ENCODE measurements at regions not wholly inside any gene's neighbourhood (a gene's known extent, or its start where the extent isn't known, plus 50 kb on each side); places are given as distances from the start of the nearest gene placed in this dataset.

- Histone ChIP-seq H3K36me3 (no peaks in the 10 kb centered on the region), H3K4me3 (no peak overlapping the region), H3K27ac (no peak overlapping the region), H3K9me3 (ENCODE audit: low read depth) (no peaks in the 10 kb centered on the region), H3K4me1 (ENCODE audit: low read depth) (no peaks in the 10 kb centered on the region), H3K27me3 (peaks cover 4% of the 10 kb centered on the region)
- no peak for DNase-seq (ENCODE audit: low read depth in 1 of 2, low spot score in 1 of 2)
- TF ChIP-seq, protein P1, sequence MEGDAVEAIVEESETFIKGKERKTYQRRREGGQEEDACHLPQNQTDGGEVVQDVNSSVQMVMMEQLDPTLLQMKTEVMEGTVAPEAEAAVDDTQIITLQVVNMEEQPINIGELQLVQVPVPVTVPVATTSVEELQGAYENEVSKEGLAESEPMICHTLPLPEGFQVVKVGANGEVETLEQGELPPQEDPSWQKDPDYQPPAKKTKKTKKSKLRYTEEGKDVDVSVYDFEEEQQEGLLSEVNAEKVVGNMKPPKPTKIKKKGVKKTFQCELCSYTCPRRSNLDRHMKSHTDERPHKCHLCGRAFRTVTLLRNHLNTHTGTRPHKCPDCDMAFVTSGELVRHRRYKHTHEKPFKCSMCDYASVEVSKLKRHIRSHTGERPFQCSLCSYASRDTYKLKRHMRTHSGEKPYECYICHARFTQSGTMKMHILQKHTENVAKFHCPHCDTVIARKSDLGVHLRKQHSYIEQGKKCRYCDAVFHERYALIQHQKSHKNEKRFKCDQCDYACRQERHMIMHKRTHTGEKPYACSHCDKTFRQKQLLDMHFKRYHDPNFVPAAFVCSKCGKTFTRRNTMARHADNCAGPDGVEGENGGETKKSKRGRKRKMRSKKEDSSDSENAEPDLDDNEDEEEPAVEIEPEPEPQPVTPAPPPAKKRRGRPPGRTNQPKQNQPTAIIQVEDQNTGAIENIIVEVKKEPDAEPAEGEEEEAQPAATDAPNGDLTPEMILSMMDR (IDR thresholded peaks at IDR 0.05; ENCODE audit: low read depth, low read length): no peak
Observed at GRCh38 chr5:61638476-61638875, 306.4 kb downstream of the ZSWIM6 start.

DNA sequence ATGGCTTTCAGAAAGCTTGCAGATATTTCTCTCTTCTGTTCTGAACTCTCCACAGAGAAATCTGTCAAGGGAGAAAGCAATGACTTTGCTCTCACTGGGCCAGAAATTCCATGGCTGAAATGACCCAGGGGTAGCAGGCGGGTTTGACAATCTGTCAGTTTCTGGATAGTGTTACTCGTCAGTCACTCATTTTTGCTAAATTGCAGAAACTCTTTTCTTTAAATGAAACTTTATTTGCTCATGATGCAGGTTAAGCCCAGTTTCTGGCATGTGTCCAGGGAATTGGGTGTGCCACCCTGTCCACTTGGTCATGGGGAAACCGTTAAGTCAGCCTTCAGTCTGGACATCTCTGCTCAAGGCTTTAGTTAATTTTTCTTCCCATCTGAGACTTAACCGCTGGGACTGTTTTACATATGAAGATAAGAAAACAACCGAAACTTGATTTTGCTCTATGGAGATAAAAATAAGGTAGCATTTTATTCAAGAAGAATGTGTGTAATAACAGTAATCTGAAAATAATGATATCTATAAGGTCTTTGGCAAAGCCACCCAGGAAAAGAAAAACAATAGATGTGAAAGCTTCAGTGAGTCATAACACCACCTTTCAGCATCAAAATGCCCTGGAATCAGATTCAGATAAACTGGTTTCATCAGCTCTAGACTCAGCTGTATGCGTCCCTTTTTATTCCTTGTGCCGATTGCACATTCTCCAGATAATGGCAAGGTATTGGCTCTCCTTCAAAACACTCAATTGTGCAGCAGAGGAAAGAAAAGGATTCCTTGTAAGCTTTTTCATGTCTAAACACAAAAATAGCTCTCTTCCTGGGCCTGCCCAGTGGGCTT is 308.3 kb downstream of the ZSWIM6 start:
- H3K27me3 ChIP-seq: peaks cover 4% of the 10 kb centered on the region
- TF ChIP-seq, protein P1 (IDR thresholded peaks at IDR 0.05; ENCODE audit: low read depth, low read length): no peak
- no peak overlapping the region for H3K4me3 ChIP-seq
- DNase-seq (ENCODE audit: low read depth in 1 of 2, low spot score in 1 of 2): peak in 1 of 2 donors; percentile 51
- no peaks in the 10 kb centered on the region for H3K9me3 ChIP-seq (ENCODE audit: low read depth)
- H3K36me3 ChIP-seq: no peaks in the 10 kb centered on the region
- no peak overlapping the region for H3K27ac ChIP-seq
- no peaks in the 10 kb centered on the region for H3K4me1 ChIP-seq (ENCODE audit: low read depth)

DNA sequence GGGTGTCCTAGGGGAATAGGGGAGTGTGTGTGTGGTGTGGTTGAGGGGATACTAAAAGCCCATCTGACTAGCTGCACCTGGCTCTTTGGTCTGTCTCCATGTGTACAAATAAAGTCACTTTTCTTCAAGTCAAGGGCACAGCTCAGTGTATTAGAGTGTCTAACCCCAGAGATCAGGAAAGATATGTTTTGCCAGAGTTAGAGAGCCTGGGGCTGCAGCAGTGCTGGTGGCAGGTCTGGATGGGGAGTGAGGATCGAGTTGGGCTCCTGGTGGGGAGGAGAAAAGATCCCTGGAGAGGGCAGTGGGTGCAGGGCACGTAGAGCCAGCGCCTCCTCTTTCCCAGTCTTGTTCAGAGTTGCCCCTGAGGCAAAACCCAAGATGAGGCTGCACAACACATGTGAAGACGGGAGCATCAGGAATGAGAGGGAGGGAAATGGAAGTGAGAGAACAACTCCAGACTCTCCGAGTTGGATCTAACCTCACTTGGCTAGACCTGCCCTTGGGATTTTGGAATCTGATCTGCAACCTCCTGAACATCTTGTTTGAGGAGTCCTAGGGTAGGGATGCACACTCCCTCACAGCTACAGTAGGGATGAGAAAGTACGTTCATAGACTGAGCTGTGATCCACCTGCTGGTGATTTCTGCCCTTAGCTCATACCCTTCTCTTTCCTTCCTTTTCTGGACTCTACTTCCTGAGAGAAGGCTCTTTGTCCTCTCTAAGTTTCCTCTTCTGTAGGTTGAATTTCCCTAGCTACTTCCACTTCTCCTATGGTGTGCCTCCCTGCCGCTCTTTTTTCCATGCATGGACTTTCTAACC is 309.9 kb downstream of the ZSWIM6 start:
- H3K4me3 ChIP-seq: no peak overlapping the region
- no peak for DNase-seq (ENCODE audit: low read depth in 1 of 2, low spot score in 1 of 2)
- peaks cover 4% of the 10 kb centered on the region for H3K27me3 ChIP-seq
- H3K9me3 ChIP-seq (ENCODE audit: low read depth): no peaks in the 10 kb centered on the region
- no peaks in the 10 kb centered on the region for H3K36me3 ChIP-seq
- TF ChIP-seq, protein P1 (IDR thresholded peaks at IDR 0.05; ENCODE audit: low read depth, low read length): no peak
- no peaks in the 10 kb centered on the region for H3K4me1 ChIP-seq (ENCODE audit: low read depth)
- no peak overlapping the region for H3K27ac ChIP-seq

DNA sequence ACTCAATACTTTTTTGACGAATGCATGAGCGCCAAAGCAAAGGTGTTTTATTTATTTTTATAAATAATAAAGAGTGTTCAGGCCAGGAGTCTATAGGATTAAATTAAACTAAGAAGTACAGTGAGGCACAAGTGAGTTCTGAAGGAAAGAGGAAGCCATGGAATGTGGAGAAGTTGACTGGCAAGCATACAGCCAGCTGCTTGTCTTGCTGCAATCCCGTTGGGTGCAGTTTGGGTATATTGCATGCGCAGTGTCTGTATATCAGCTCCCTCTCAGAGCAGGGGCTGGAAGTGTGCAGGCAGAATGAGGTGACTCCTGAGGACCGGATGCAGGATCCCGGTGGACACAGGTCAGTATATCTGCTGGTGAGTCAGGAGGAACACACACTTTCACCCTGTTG is 315.6 kb downstream of the ZSWIM6 start:
- H3K9me3 ChIP-seq (ENCODE audit: low read depth): no peaks in the 10 kb centered on the region
- no peak overlapping the region for H3K4me3 ChIP-seq
- H3K4me1 ChIP-seq (ENCODE audit: low read depth): no peaks in the 10 kb centered on the region
- DNase-seq (ENCODE audit: low read depth in 1 of 2, low spot score in 1 of 2): no peak
- H3K27me3 ChIP-seq: no peaks in the 10 kb centered on the region
- no peak overlapping the region for H3K27ac ChIP-seq
- no peaks in the 10 kb centered on the region for H3K36me3 ChIP-seq
- TF ChIP-seq, protein P1 (IDR thresholded peaks at IDR 0.05; ENCODE audit: low read depth, low read length): no peak

DNA sequence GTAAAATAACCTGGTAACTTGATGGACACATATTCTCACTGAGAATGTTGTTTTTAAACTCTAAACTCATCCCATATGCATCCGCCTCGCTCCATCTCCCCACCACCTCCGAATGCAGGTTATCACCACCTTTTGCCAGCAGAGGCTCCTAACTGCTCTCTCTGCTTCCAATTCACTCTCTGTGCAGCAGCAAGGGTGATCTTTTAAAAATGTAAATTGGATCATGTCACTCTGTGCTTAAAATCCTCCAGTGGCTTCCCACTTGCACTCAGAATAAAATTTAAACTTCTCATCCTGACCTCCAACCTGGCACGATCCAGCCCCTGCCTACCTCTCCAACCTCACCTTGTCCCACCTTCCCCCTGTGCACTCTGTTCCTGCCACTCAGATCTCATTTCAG is 317.2 kb downstream of the ZSWIM6 start:
- H3K4me3 ChIP-seq: no peak overlapping the region
- no peaks in the 10 kb centered on the region for H3K4me1 ChIP-seq (ENCODE audit: low read depth)
- no peaks in the 10 kb centered on the region for H3K36me3 ChIP-seq
- no peaks in the 10 kb centered on the region for H3K27me3 ChIP-seq
- no peak for DNase-seq (ENCODE audit: low read depth in 1 of 2, low spot score in 1 of 2)
- H3K9me3 ChIP-seq (ENCODE audit: low read depth): no peaks in the 10 kb centered on the region
- H3K27ac ChIP-seq: no peak overlapping the region
- TF ChIP-seq, protein P1 (IDR thresholded peaks at IDR 0.05; ENCODE audit: low read depth, low read length): no peak

All from cardiac muscle cell (in vitro differentiated cells and primary cell).